Gastroesophageal sphincter (tissue), 3 donors: ENCODE measurements at regions not wholly inside any gene's neighbourhood (a gene's known extent, or its start where the extent isn't known, plus 50 kb on each side); places are given as distances from the start of the nearest gene placed in this dataset.

Experiments used
- CTCF ChIP-seq, 4 experiments: fragments of 200-600 bp in 2 of 4; fragments of 450-650 bp in 2 of 4; sonication (generic) in 1 of 4; IDR thresholded peaks; one replicate each; pipeline ENCODE4 v1.5.1; 2017 to 2019; ENCODE audit warnings: antibody characterized with exemption in 4 of 4, mild to moderate bottlenecking in 2 of 4, moderate library complexity in 2 of 4
- POLR2A ChIP-seq, 2 donors: fragments of 450-650 bp; IDR thresholded peaks; one replicate each; pipeline ENCODE4 v1.6.1; 2017; ENCODE audit warnings: antibody characterized with exemption in 2 of 2, mild to moderate bottlenecking in 2 of 2, moderate library complexity in 1 of 2
- POLR2AphosphoS5 ChIP-seq: sonication (generic); formaldehyde crosslinking; IDR thresholded peaks from one replicate; pipeline ENCODE4 v1.6.1; 2017; ENCODE audit warnings: antibody characterized with exemption

GRCh38 chr13:70795484-70795883, 687.2 kb upstream of the KLHL1 start:
- TF ChIP-seq CTCF (IDR thresholded peaks at IDR 0.05) (no peak), POLR2AphosphoS5 (no peak), POLR2A (IDR thresholded peaks at IDR 0.05) (no peak)
